Stimulated activated CD4-positive, alpha-beta T cell treated with anti-CD3 and anti-CD28 coated beads, Interleukin-1b, Interleukin-23, amount 100 ng/mL, for 24 hours (primary cell): ENCODE measurements at regions not wholly inside any gene's neighbourhood (a gene's known extent, or its start where the extent isn't known, plus 50 kb on each side); places are given as distances from the start of the nearest gene placed in this dataset.

Experiments used
- DNase-seq, 4 experiments: peaks; one replicate each; pipeline ENCODE4 v3.0.0-alpha.2; 2020; ENCODE audit warnings: low read depth in 4 of 4, low spot score in 1 of 4

- DNase-seq = no peak
Measured at GRCh38 chr1:234990328-234990675, 138.3 kb downstream of the TOMM20 start.

GRCh38 chr1:234989479-234990327, 138.9 kb downstream of the TOMM20 start:
- DNase-seq = no peak

GRCh38 chr1:234989019-234989418, 139.6 kb downstream of the TOMM20 start:
- DNase-seq = no peak

GRCh38 chr1:234988536-234988935, 140.1 kb downstream of the TOMM20 start:
- no peak for DNase-seq

GRCh38 chr1:234988155-234988517, 140.5 kb downstream of the TOMM20 start:
- no peak for DNase-seq

- DNase-seq = no peak
Measured at GRCh38 chr1:234987415-234988154, 141.1 kb downstream of the TOMM20 start.

GRCh38 chr1:234986750-234987414, 141.8 kb downstream of the TOMM20 start:
- no peak for DNase-seq

- no peak for DNase-seq
Measured at GRCh38 chr1:234985516-234986294, 142.9 kb downstream of the TOMM20 start.

- DNase-seq = no peak
Measured at GRCh38 chr1:234985007-234985370, 143.6 kb downstream of the TOMM20 start.

- no peak for DNase-seq
Measured at GRCh38 chr1:234983564-234984238, 144.9 kb downstream of the TOMM20 start.

GRCh38 chr1:234981758-234982157, 146.9 kb downstream of the TOMM20 start:
- DNase-seq = no peak

- DNase-seq = peak; percentile 35 to 78 (median 46)
Measured at GRCh38 chr1:234980645-234981396, 147.8 kb downstream of the TOMM20 start.

GRCh38 chr1:234980291-234980644, 148.4 kb downstream of the TOMM20 start:
- DNase-seq = no peak

- DNase-seq = no peak
Measured at GRCh38 chr1:234979296-234980279, 149.0 kb downstream of the TOMM20 start.

GRCh38 chr1:234978397-234979295, 150.0 kb downstream of the TOMM20 start:
- no peak for DNase-seq

GRCh38 chr1:234977875-234978396, 150.7 kb downstream of the TOMM20 start:
- DNase-seq = no peak

GRCh38 chr1:234976861-234977680, 151.6 kb downstream of the TOMM20 start:
- DNase-seq = no peak
